H9 (cell line): ENCODE measurements at regions not wholly inside any gene's neighbourhood (a gene's known extent, or its start where the extent isn't known, plus 50 kb on each side); places are given as distances from the start of the nearest gene placed in this dataset.

Source experiments
- DNase-seq: peaks from one replicate; pipeline ENCODE4 v3.0.0-alpha.2; 2017
- H2AFZ ChIP-seq: one replicate; pipeline ENCODE4 v1.6.1; 2013; ENCODE audit warnings: mild to moderate bottlenecking, low read length, control low read depth, moderate library complexity
- H2AK5ac ChIP-seq: 2 replicates; pipeline ENCODE4 v1.6.1; 2013; ENCODE audit warnings: low read length, control low read depth, mixed read lengths; ENCODE audit not compliant: insufficient read length
- H2BK120ac ChIP-seq: one replicate; pipeline ENCODE4 v1.6.1; 2013; ENCODE audit warnings: low read depth, mild to moderate bottlenecking, low read length, control low read depth, inconsistent platforms; ENCODE audit not compliant: poor library complexity, severe bottlenecking
- H2BK12ac ChIP-seq: 2 replicates; pipeline ENCODE4 v1.6.1; 2013; ENCODE audit warnings: low read length, control low read depth, mixed read lengths, low read depth; ENCODE audit not compliant: insufficient read length
- H2BK15ac ChIP-seq: 2 replicates; pipeline ENCODE4 v1.6.1; 2013; ENCODE audit warnings: low read depth, low read length, control low read depth
- H2BK20ac ChIP-seq: one replicate; pipeline ENCODE4 v1.6.1; 2013; ENCODE audit warnings: low read depth, mild to moderate bottlenecking, low read length, control low read depth, inconsistent platforms; ENCODE audit not compliant: poor library complexity, severe bottlenecking
- H2BK5ac ChIP-seq: 2 replicates; pipeline ENCODE4 v1.6.1; 2013; ENCODE audit warnings: low read length, control low read depth, mixed read lengths; ENCODE audit not compliant: insufficient read length
- H3K14ac ChIP-seq: 2 replicates; pipeline ENCODE4 v1.6.1; 2013; ENCODE audit warnings: low read length, control low read depth; ENCODE audit not compliant: insufficient read depth
- H3K18ac ChIP-seq: 2 replicates; pipeline ENCODE4 v1.6.1; 2013; ENCODE audit warnings: low read depth, mild to moderate bottlenecking, mixed read lengths, low read length, control low read depth; ENCODE audit not compliant: insufficient read length
- H3K23ac ChIP-seq: 2 replicates; pipeline ENCODE4 v1.6.1; 2013; ENCODE audit warnings: low read length, control low read depth, mixed read lengths, low read depth; ENCODE audit not compliant: insufficient read length
- H3K23me2 ChIP-seq: 2 replicates; pipeline ENCODE4 v1.6.1; 2013; ENCODE audit warnings: low read depth, mild to moderate bottlenecking, mixed read lengths, low read length, control low read depth; ENCODE audit not compliant: insufficient read length, poor library complexity, severe bottlenecking
- H3K27ac ChIP-seq: 2 replicates; pipeline ENCODE4 v1.5.1; 2013; ENCODE audit warnings: low read length, control low read depth, mixed read lengths, low read depth; ENCODE audit not compliant: insufficient read length
- H3K27me3 ChIP-seq: 2 replicates; pipeline ENCODE4 v1.6.1; 2013; ENCODE audit warnings: low read length, control low read depth, inconsistent platforms; ENCODE audit not compliant: insufficient read depth
- H3K4ac ChIP-seq: 2 replicates; pipeline ENCODE4 v1.6.1; 2013; ENCODE audit warnings: low read depth, mild to moderate bottlenecking, control low read depth, inconsistent platforms, low read length, moderate library complexity
- H3K4me1 ChIP-seq: 2 replicates; pipeline ENCODE4 v1.6.1; 2013; ENCODE audit warnings: low read length, control low read depth, inconsistent platforms; ENCODE audit not compliant: insufficient read depth
- H3K4me2 ChIP-seq: 2 replicates; pipeline ENCODE4 v1.6.1; 2013; ENCODE audit warnings: low read length, control low read depth, mixed read lengths; ENCODE audit not compliant: insufficient read length, insufficient read depth
- H3K56ac ChIP-seq: 2 replicates; pipeline ENCODE4 v1.6.1; 2013; ENCODE audit warnings: low read depth, mild to moderate bottlenecking, mixed read lengths, low read length, control low read depth; ENCODE audit not compliant: insufficient read length
- H3K79me1 ChIP-seq: 2 replicates; pipeline ENCODE4 v1.6.1; 2013; ENCODE audit warnings: low read depth, mild to moderate bottlenecking, moderate library complexity, low read length, control low read depth, inconsistent platforms; ENCODE audit not compliant: insufficient read depth, poor library complexity, severe bottlenecking
- H3K79me2 ChIP-seq: 2 replicates; pipeline ENCODE4 v1.6.1; 2013; ENCODE audit warnings: low read length, control low read depth, inconsistent platforms; ENCODE audit not compliant: insufficient read depth
- H3K9ac ChIP-seq: 2 replicates; pipeline ENCODE4 v1.6.1; 2013; ENCODE audit warnings: low read length, control low read depth, mixed read lengths; ENCODE audit not compliant: insufficient read length; ENCODE audit errors: extremely low read depth
- H3K9me3 ChIP-seq: one replicate; pipeline ENCODE4 v1.6.1; 2013; ENCODE audit warnings: low read depth, low read length, inconsistent platforms; ENCODE audit not compliant: control insufficient read depth
- H3T11ph ChIP-seq: one replicate; pipeline ENCODE4 v1.6.1; 2013; ENCODE audit warnings: mild to moderate bottlenecking, low read length, control low read depth, inconsistent platforms
- H4K20me1 ChIP-seq: one replicate; pipeline ENCODE4 v1.6.1; 2013; ENCODE audit not compliant: control insufficient read depth, insufficient read length, insufficient read depth
- H4K5ac ChIP-seq: 2 replicates; pipeline ENCODE4 v1.6.1; 2013; ENCODE audit warnings: low read depth, mild to moderate bottlenecking, mixed read lengths, low read length, control low read depth; ENCODE audit not compliant: insufficient read length
- H4K8ac ChIP-seq: replicated peaks from 2 replicates; pipeline ENCODE4 v1.6.1; 2013; ENCODE audit warnings: low read length, control low read depth, mixed read lengths, low read depth; ENCODE audit not compliant: insufficient read length
- H4K91ac ChIP-seq: 2 replicates; pipeline ENCODE4 v1.6.1; 2013; ENCODE audit warnings: low read depth, mild to moderate bottlenecking, moderate library complexity, mixed read lengths, low read length, control low read depth; ENCODE audit not compliant: insufficient read length
- H3K27ac Mint-ChIP-seq, 3 experiments: 2 replicates in 2 of 3; 3 replicates in 1 of 3; pipeline ENCODE4 v1.8.0; 2020 to 2021; ENCODE audit warnings: mixed read lengths in 3 of 3, mild to moderate bottlenecking in 1 of 3, moderate library complexity in 1 of 3
- H3K27me3 Mint-ChIP-seq: 2 replicates; pipeline ENCODE4 v1.8.0; 2021; ENCODE audit warnings: low read depth, mild to moderate bottlenecking, moderate library complexity, mixed read lengths
- H3K36me3 Mint-ChIP-seq, 3 experiments: 2 replicates in 2 of 3; 3 replicates in 1 of 3; pipeline ENCODE4 v1.8.0; 2020 to 2021; ENCODE audit warnings: low read depth in 3 of 3, mixed read lengths in 3 of 3; ENCODE audit not compliant: insufficient read depth in 1 of 3
- H3K4me1 Mint-ChIP-seq, 2 experiments: 2 replicates each; pipeline ENCODE4 v1.8.0; 2020; ENCODE audit warnings: mixed read lengths in 2 of 2
- H3K4me3 Mint-ChIP-seq, 2 experiments: 2 replicates in 1 of 2; 3 replicates in 1 of 2; pipeline ENCODE4 v1.8.0; 2020 to 2021; ENCODE audit warnings: mild to moderate bottlenecking in 2 of 2, mixed read lengths in 2 of 2, moderate library complexity in 1 of 2
- H3K9me3 Mint-ChIP-seq, 2 experiments: 2 replicates in 1 of 2; 3 replicates in 1 of 2; pipeline ENCODE4 v1.8.0; 2020; ENCODE audit warnings: mild to moderate bottlenecking in 2 of 2, mixed read lengths in 2 of 2, moderate library complexity in 1 of 2
- CTCF ChIP-seq: fragments of 200-600 bp; sonication (generic); conservative IDR thresholded peaks from 3 replicates; pipeline ENCODE4 v1.8.0; 2021; ENCODE audit warnings: antibody characterized with exemption, mild to moderate bottlenecking
- WGBS: extraction: QIAGEN DNeasy Blood & Tissue Kit; methylation state at CpG from one replicate; pipeline ENCODE4 v1.1.7; 2013; ENCODE audit warnings: missing lambda C conversion rate, low lambda C conversion rate, mixed read lengths; ENCODE audit not compliant: insufficient read length; ENCODE audit errors: extremely low coverage; 5-methylcytosine and 5-hydroxymethylcytosine counted together

- Histone ChIP-seq H3T11ph (no peak overlapping the region), H4K20me1 (no peaks in the 10 kb centered on the region), H3K79me1 (no peaks in the 10 kb centered on the region), H3K14ac (no peak overlapping the region), H3K4ac (no peak overlapping the region), H3K23me2 (no peaks in the 10 kb centered on the region), H4K8ac (no peak overlapping the region), H4K91ac (no peak overlapping the region), H3K23ac (no peak overlapping the region), H3K27me3 (no peaks in the 10 kb centered on the region), H2BK5ac (no peak overlapping the region), H3K56ac (no peak overlapping the region), H2BK120ac (no peak overlapping the region), H2BK20ac (no peak overlapping the region), H3K4me1 (no peaks in the 10 kb centered on the region), H2BK12ac (no peak overlapping the region), H3K18ac (no peak overlapping the region), H3K79me2 (no peaks in the 10 kb centered on the region), H4K5ac (no peak overlapping the region), H2BK15ac (no peak overlapping the region), H3K9ac (no peak overlapping the region), H3K9me3 (no peaks in the 10 kb centered on the region), H3K27ac (no peak overlapping the region), H2AK5ac (no peak overlapping the region), H2AFZ (no peak overlapping the region), H3K4me2 (no peak overlapping the region)
- Mint-ChIP-seq H3K36me3 (no peaks in the 10 kb centered on the region; a peak in 1 of 7 replicates), H3K4me3 (no peak overlapping the region), H3K27ac (no peak overlapping the region; a peak in 1 of 7 replicates), H3K27me3 (no peaks in the 10 kb centered on the region), H3K4me1 (no peaks in the 10 kb centered on the region), H3K9me3 (no peaks in the 10 kb centered on the region; a peak in 1 of 5 replicates)
- TF ChIP-seq CTCF, result no peak
- WGBS, result no CpG with 5 or more reads among the region's 4 CpGs
- no peak for DNase-seq
These were observed 124.0 kb upstream of the ZEB1 start for GRCh38 chr10:31194986-31195385.
